ENCODE measurements at regions not wholly inside any gene's neighbourhood (a gene's known extent, or its start where the extent isn't known, plus 50 kb on each side); places are given as distances from the start of the nearest gene placed in this dataset.

GRCh38 chr10:118805146-118805545, 50.4 kb upstream of the CACUL1 start:
- in situ Hi-C loops (cut with HindIII; ENCODE audit: low sequenced_read_pairs): no loop called here
- no peak for DNase-seq (ENCODE audit: low read depth, low spot score)
- TF ChIP-seq, protein P1, sequence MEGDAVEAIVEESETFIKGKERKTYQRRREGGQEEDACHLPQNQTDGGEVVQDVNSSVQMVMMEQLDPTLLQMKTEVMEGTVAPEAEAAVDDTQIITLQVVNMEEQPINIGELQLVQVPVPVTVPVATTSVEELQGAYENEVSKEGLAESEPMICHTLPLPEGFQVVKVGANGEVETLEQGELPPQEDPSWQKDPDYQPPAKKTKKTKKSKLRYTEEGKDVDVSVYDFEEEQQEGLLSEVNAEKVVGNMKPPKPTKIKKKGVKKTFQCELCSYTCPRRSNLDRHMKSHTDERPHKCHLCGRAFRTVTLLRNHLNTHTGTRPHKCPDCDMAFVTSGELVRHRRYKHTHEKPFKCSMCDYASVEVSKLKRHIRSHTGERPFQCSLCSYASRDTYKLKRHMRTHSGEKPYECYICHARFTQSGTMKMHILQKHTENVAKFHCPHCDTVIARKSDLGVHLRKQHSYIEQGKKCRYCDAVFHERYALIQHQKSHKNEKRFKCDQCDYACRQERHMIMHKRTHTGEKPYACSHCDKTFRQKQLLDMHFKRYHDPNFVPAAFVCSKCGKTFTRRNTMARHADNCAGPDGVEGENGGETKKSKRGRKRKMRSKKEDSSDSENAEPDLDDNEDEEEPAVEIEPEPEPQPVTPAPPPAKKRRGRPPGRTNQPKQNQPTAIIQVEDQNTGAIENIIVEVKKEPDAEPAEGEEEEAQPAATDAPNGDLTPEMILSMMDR (IDR thresholded peaks at IDR 0.05; ENCODE audit: low read depth, low read length): no peak
- no peak overlapping the region for H3K4me3 ChIP-seq (ENCODE audit: low read depth, low read length)

GRCh38 chr10:118807512-118808305, 52.9 kb upstream of the CACUL1 start:
- no peak for DNase-seq (ENCODE audit: low read depth, low spot score)
- TF ChIP-seq, protein P1 (IDR thresholded peaks at IDR 0.05; ENCODE audit: low read depth, low read length): no peak
- no peak overlapping the region for H3K4me3 ChIP-seq (ENCODE audit: low read depth, low read length)
- in situ Hi-C loops (cut with HindIII; ENCODE audit: low sequenced_read_pairs): no loop called here

GRCh38 chr10:118808601-118809356, 54.0 kb upstream of the CACUL1 start:
- H3K4me3 ChIP-seq (ENCODE audit: low read depth, low read length): no peak overlapping the region
- TF ChIP-seq, protein P1 (IDR thresholded peaks at IDR 0.05; ENCODE audit: low read depth, low read length): no peak
- DNase-seq (ENCODE audit: low read depth, low spot score): no peak
- in situ Hi-C loops (cut with HindIII; ENCODE audit: low sequenced_read_pairs): no loop called here

GRCh38 chr10:118809357-118810220, 54.8 kb upstream of the CACUL1 start:
- H3K4me3 ChIP-seq (ENCODE audit: low read depth, low read length): no peak overlapping the region
- TF ChIP-seq, protein P1 (IDR thresholded peaks at IDR 0.05; ENCODE audit: low read depth, low read length): no peak
- no peak for DNase-seq (ENCODE audit: low read depth, low spot score)
- in situ Hi-C loops (cut with HindIII; ENCODE audit: low sequenced_read_pairs): no loop called here

DNA sequence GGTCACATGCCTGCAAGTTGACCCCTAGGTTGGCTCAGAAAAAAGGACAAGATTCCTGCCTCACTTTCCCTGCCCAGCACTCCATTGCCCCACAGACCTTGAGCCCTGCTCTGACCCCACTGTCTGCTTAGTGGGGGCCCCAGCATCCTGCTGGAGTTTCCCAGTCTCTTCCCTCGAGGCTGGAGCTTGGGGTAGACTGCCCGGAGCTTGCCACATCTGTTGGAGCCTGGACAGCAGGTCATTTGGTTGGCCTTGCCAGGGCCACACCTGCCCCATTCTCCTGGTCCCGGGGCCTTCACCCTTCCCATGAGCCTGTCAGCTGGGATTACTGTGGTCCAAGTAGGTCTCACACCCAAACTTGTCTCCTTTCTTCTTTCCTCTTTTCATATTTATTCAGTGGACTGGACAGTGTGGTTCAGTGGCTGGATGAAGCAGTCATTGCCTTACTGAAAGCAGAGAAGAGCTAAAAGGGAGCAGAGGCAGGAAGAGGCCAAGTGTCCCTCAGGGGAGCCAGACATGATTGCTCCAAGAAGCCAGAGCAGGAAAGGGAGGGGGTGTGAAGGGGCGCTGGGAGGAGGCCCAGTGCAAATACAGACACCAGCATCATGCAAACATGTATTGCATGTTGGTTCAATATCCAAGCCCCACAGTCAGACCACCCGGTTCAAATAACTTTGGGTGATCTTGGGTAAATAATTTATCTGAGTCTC, 56.2 kb upstream of the CACUL1 start:
- TF ChIP-seq, protein P1 (IDR thresholded peaks at IDR 0.05; ENCODE audit: low read depth, low read length): no peak
- no peak overlapping the region for H3K4me3 ChIP-seq (ENCODE audit: low read depth, low read length)
- DNase-seq (ENCODE audit: low read depth, low spot score): no peak
- in situ Hi-C loops (cut with HindIII; ENCODE audit: low sequenced_read_pairs): no loop called here

All from astrocyte of the spinal cord (primary cell).